ENCODE measurements at regions not wholly inside any gene's neighbourhood (a gene's known extent, or its start where the extent isn't known, plus 50 kb on each side); places are given as distances from the start of the nearest gene placed in this dataset.

GRCh38 chr18:45447355-45448265 is 167.7 kb upstream of the SLC14A2 start:
- TF ChIP-seq CTCF (conservative IDR thresholded peaks at IDR 0.05; ENCODE audit: low read depth in 2 of 2) (no peak), EZH2 (IDR thresholded peaks at IDR 0.05; ENCODE audit: low read depth, unreplicated experiment) (no peak), CREB1 (CRISPR knock-in tag; IDR thresholded peaks at IDR 0.05; ENCODE audit: low read depth) (no peak), EZH2phosphoT487 (IDR thresholded peaks at IDR 0.05; ENCODE audit: unreplicated experiment) (no peak)
